Hematopoietic multipotent progenitor cell treated with erythropoietin and hydrocortisone succinate and interleukin-3 and kit ligand, for 4 days (in vitro differentiated cells): ENCODE measurements at regions not wholly inside any gene's neighbourhood (a gene's known extent, or its start where the extent isn't known, plus 50 kb on each side); places are given as distances from the start of the nearest gene placed in this dataset.

Experiments used
- DNase-seq: peaks from one replicate; pipeline ENCODE4 v3.0.0-alpha.2; 2015

DNA sequence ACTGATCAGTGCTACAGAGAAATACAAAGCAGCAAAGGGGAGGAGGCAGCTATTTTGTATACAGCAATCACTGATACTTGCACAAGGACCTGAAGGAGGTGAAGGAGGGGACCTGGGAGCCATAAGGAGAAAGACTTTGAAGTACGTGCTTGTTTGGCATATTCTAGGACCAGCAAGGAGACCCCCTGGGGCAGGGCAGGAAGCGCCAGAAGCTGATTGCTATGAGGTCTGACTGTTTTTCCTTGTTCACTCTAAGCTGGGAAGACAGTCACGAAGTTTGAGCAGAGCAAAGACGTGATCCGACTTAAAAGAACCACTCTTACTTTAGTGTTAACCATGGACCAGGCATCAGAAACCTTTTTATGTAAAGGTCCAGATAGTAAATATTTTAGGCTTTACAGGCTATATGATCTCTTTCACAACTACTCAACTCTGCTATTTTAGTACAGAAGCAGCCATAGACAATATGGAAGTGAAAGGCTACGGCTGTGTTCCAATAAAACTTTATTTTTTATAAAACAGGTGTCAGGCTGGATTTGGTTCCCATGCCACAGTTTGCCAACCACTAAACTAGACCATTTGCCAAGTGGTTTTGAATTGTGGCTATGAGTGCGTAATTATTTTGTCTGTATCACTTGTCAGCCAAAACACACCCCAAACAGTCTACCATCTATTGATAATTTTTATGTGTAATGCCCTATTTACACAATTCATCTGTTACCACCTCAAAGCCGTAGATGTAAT lies 217.9 kb downstream of the PRL start:
- no peak for DNase-seq

- DNase-seq = no peak
These were observed 217.1 kb downstream of the PRL start for GRCh38 chr6:22079783-22080182.

DNA sequence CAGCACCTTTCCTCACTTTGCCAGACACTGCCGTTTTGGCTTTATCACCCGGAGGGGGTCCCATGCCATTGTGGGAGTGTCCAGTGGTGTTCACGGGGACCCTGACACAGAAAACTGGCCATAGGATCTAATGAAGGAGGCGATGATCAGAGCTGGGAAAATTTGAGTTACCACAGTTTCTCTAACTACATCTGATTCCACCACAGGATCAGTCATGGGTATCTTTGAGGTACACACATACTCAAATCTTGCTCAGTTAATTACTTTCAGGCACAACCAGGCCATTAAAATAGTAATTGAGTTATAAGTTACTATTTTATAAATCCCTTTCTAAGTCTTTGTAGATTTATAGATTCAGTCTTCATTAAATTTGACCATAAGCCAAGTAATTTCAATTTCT lies 215.1 kb downstream of the PRL start:
- DNase-seq = no peak

DNA sequence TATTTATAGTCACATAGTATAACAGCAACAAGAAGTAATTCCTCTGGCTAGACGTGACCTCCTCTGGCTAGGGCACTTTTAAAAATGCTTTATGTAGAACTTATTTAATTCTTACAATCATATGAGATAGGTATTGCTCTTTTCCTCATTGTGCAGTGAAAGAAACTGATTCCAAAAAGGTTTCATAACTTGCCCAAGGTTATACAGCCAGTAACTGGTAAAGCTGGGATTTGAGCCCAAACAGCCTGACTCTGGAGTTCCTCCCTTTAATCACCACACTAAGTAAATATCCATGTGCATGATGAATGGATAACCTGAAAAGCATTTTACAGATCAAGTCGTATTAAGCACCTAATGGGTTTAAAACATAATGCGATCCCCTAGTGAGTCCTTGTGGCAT lies 214.6 kb downstream of the PRL start:
- DNase-seq = no peak

- no peak for DNase-seq
These were observed 213.7 kb downstream of the PRL start for GRCh38 chr6:22083119-22083518.

GRCh38 chr6:22087960-22088706 lies 208.7 kb downstream of the PRL start:
- peak; percentile 13 for DNase-seq

DNA sequence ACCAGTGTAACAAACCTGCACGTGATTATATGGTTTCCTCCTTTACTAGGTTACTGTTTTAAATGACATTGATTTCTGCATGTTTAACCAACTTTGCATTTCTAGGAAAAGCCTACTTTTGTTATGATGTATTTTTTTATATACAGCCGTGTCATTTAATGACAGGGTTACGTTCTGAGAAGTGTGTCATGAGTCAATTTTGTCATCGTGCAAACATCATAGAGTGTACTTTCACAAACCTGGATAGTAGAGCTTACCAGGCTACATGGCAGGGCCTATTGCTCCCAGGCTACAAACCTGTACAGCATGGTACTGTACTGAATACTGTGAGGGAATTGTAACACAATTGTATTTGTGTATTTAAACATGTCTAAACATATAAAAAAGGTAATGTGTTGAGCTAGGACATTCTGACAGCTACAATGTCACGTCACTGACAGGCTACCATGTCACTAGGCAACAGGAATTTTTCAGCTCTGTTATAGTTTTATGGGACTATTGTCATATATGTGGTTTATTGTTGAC lies 205.3 kb downstream of the PRL start:
- DNase-seq = no peak

- peak; percentile 72 for DNase-seq
These were observed 201.0 kb downstream of the PRL start for GRCh38 chr6:22095836-22096235.

- no peak for DNase-seq
These were observed 198.2 kb downstream of the PRL start for GRCh38 chr6:22098601-22099031.

- DNase-seq = no peak
These were observed 197.6 kb downstream of the PRL start for GRCh38 chr6:22099231-22099630.

- DNase-seq = no peak
These were observed 196.9 kb downstream of the PRL start for GRCh38 chr6:22099923-22100322.

DNA sequence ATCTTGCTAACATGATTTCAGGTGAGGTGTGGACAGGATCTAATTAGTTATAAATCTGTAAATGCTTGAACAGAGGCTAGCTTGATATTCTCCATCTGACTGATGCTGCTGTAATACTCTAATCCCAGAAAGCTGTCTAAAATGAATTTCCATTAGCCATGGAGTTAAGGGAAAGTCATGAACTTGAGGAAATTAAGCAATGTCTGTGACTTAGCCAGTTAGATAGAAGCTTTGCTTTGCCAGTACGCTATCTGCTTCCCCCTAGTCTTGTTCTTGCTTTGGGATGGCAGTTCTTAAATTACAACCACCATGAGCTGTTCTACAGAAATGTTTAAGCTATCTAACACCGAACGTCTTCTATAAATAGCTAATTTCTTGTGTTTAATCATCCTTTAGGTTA lies 195.7 kb downstream of the PRL start:
- DNase-seq = no peak

DNA sequence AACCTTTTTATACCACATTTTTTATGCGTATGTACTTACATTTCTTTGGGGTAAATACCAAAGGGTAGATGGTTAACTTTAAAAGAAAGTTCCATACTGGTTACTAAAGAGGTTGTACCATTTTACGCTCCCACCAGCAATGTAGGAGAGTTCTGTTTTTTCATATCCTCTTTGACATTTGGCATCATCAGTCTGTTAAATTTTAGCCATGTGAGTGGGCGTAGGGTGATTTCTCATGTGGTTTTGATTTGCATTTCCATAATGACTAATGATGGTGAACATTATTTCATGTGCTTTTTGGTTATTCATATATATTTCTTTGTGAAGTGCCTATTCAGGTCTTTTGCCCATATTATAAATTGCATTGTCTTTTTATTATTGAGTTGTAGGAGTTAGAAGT lies 194.2 kb downstream of the PRL start:
- no peak for DNase-seq

DNA sequence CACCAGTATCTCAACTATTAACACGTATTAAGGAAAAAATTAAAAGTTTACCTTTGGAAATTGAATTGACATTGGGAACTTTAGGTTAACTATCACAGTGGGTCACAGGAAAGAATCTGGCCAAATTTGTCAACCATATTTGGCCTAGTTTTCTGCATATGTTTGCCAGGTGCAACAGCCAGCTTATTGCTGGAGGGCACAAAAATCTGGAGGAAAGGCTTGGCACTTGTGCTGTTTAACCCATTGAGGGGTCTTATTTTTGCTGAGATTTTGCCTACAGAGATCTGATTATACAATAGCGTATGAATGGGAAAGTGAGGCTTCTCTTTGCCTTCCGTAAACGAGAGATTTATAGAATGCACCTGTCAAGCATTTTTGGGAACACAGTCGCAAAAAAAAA lies 190.4 kb downstream of the PRL start:
- DNase-seq = no peak

- DNase-seq = no peak
These were observed 189.9 kb downstream of the PRL start for GRCh38 chr6:22106961-22107360.

DNA sequence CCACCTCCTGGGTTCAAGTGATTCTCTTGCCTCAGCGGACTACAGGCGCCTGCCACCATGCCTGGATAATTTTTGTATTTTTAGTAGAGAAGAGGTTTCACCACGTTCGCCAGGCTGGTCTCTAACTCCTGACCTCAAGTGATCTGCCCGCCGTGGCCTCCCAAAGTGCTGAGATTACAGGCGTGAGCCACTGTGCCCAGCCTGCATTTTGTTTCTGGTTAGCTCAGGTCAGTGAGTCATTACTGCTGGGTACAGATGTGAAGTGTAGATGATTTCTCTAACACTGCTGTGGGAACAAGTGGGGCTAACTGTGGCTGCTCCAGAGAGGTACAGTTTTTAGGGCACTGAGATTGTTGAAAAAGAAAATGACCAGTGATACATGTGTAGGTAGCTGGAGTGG lies 188.6 kb downstream of the PRL start:
- peak; percentile 9 for DNase-seq

DNA sequence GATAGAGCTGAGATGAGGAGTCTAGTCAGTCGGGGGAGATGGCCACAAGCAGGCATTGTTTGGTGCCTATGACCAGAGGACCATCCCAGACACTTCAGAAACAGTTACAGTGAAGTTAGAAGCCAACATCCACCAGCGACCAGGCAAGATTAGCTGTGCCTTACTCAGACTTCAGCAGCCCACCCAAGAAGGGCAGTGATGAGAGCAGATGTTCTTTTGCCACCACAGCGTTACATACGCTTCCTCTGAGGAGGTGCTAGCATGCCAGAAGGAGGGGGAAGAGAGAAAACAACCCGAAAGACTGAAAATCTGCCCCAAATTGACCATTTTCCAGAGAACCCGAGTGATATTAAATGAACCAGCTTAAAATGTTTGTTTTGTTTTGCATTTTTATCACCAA lies 186.8 kb downstream of the PRL start:
- no peak for DNase-seq

DNA sequence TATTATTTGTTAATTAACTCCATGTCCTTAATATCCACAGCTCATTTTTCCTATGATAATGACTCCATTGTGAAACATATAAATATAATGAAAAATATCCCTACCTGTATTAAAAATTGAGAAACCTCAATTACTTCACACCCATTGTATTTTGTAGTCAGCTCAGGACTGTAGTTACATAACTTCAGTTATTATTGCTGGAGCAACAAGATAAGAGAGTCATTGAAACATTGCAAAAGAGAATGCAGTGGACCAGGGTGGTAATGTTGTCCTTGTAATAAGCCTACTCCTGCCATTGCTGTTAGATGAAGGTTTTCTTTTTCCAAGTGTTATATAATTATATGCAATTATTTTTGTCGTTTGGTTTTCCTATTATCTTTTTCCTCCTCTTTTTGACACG lies 184.4 kb downstream of the PRL start:
- DNase-seq = peak; percentile 71

GRCh38 chr6:22113026-22113766 lies 183.6 kb downstream of the PRL start:
- DNase-seq = no peak

DNA sequence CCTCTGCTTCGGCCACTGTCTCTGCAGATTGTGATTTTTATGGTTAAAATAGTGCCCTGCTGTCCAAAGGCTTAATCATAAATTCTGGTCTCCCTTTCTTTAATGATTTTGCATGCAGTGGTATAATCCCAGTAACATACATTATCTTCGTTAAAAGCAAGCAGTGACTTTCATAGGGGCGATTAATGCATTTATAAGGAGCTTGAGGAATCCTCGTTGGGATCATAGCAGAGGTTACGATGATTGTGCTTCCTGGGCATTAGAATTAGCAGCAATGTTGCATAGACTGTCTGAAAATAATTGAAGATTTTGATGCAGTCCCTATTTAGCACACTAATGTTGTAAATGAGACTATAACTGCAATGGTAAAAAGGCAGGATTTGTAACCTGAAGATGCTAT lies 181.3 kb downstream of the PRL start:
- no peak for DNase-seq

GRCh38 chr6:22117631-22118030 lies 179.2 kb downstream of the PRL start:
- DNase-seq = no peak

GRCh38 chr6:22119500-22119899 lies 177.3 kb downstream of the PRL start:
- no peak for DNase-seq

DNA sequence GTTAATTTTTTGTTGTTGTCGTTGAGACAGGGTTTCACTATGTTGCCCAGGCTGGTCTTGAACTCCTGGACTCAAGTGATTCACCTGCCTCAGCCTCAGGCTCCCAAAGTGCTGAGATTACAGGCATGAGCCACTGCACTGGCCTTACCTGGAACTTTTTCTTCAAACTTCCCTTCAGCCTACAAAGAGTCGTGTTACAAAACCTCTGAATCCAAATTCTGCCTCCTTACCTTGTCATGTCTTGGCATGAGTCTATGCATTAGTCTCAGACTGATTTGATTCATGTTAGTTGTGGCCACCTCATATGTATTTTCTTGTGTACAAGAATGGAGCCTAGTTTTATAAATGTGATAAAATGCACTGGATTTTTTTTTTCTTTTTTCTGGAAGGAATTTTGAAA lies 172.1 kb downstream of the PRL start:
- DNase-seq = no peak

GRCh38 chr6:22126910-22127309 lies 169.9 kb downstream of the PRL start:
- no peak for DNase-seq
